UCSD-AML1 (cell line): ENCODE measurements at regions not wholly inside any gene's neighbourhood (a gene's known extent, or its start where the extent isn't known, plus 50 kb on each side); places are given as distances from the start of the nearest gene placed in this dataset.
A peak's percentile ranks its signal among the peaks of the same experiment; 100 is the strongest.
"Not testable (repeated sequence)": the region's sequence is repeated elsewhere in the genome, so short reads cannot be mapped to it uniquely, and the experiment has no call there.

ENCODE experiments used
- DNase-seq: peaks from one replicate; lab custom pipeline; 2025; ENCODE audit not compliant: unreplicated experiment; lab: John Stamatoyannopoulos, UW

DNA sequence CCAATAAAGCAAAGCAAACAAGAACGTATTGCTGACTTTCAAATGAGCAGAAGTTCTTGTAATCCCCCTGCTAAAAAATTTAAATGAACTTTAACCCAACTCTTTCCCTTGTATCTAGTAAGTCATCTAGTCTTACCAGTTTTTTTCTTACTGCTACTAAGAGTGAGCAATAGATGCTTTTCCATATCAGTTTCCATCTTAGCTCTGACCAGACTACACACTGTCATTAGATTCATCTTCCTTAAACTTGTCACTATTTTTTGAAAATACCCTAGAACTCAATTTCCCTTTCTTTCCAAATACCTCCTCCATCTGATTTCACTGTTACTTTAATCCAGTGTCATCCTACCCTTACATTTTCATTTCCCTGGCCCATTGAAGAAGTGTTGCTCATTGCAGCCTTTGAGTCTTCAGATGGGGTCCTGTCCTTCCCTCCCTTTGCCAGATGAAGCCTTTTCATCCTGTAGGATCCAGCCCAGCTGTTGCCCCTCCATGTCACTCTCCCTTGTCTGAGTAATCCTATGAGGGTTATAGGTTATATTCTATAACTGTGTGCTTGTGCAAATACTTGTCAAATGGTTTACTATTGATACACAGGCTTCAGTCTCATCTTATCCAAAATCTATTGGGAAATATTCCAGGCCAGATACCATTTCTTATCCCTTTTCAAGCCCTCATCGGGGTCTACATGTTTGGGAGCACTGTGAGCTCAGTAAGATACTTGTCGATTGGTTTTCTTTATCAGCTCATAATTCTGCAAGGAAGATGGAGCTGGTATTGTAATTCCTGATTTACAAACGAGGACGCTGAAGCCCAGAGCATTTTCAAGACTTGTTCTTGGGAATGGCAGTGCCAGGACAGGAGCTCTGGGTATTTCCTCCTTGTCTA lies 51.5 kb upstream of the ITGB1 start:
- no peak for DNase-seq

- peak; percentile 19 for DNase-seq
Measured at GRCh38 chr10:33008499-33009243, 50.6 kb upstream of the ITGB1 start.

DNA sequence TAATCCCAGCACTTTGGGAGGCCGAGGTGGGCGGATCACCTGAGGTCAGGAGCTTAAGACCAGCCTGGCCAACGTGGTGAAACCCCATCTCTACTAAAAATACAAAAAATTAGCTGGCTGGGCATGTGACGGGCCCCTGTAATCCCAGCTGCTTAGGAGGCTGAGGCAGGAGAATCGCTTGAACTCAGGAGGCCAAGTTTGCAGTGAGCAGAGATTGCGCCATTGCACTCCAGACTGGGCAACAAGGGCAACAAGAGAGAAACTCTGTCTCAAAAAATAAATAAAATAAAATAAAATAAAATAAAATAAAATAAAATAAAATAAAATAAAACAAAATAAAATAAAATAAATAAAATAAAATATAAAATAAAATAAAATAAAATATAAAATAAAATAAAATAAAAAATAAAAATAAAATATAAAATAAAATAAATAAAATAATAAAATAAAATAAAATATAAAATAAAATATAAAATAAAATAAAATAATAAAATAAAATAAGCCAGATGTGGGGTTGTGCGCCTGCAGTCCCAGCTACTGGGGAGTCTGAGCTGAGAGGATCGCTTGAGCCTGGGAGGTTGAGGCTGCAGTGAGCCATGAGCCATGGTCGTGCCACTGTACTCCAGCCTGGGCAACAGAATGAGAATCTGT lies 49.8 kb upstream of the ITGB1 start:
- DNase-seq: not testable (repeated sequence)
